ENCODE measurements at regions not wholly inside any gene's neighbourhood (a gene's known extent, or its start where the extent isn't known, plus 50 kb on each side); places are given as distances from the start of the nearest gene placed in this dataset.
"Not testable (repeated sequence)": the region's sequence is repeated elsewhere in the genome, so short reads cannot be mapped to it uniquely, and the experiment has no call there.

DNA sequence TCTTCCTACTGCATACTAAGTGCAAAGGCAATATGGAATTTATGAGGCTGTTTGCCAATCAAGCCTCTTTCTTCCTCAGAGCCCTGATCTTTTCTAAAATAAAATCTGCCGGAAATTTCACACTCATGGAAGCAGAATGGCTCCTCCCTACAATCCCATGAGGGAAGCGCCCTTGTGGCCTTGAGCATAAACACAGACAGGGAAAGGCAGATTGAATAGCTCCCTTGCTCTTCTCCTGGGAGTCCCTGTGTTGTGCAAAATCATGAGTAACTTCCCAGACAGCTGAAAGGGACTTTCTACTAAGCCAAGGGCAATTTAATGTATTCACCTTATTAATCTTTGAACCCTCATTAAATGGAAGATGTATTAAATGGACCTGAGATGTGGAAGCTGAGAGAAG lies 226.1 kb upstream of the PIK3R1 start:
- Histone ChIP-seq H3K27ac (no peak overlapping the region), H3K36me3 (no peaks in the 10 kb centered on the region), H3K4me1 (ENCODE audit: insufficient read depth) (peaks cover 3% of the 10 kb centered on the region), H3K4me3 (no peak overlapping the region), H3K9me3 (no peaks in the 10 kb centered on the region), H3K27me3 (no peaks in the 10 kb centered on the region)
- TF ChIP-seq POLR2A (IDR thresholded peaks at IDR 0.05) (no peak), EP300 (IDR thresholded peaks at IDR 0.05) (no peak)
- TF ChIP-seq, protein P1, sequence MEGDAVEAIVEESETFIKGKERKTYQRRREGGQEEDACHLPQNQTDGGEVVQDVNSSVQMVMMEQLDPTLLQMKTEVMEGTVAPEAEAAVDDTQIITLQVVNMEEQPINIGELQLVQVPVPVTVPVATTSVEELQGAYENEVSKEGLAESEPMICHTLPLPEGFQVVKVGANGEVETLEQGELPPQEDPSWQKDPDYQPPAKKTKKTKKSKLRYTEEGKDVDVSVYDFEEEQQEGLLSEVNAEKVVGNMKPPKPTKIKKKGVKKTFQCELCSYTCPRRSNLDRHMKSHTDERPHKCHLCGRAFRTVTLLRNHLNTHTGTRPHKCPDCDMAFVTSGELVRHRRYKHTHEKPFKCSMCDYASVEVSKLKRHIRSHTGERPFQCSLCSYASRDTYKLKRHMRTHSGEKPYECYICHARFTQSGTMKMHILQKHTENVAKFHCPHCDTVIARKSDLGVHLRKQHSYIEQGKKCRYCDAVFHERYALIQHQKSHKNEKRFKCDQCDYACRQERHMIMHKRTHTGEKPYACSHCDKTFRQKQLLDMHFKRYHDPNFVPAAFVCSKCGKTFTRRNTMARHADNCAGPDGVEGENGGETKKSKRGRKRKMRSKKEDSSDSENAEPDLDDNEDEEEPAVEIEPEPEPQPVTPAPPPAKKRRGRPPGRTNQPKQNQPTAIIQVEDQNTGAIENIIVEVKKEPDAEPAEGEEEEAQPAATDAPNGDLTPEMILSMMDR (IDR thresholded peaks at IDR 0.05) = no peak
- DNase-seq = no peak
- WGBS, 3 donors = 41 to 58% (median 50%) methylated on average over 2 of the region's 2 CpGs
- intact Hi-C loops (cut with DNase I) = no loop called here

DNA sequence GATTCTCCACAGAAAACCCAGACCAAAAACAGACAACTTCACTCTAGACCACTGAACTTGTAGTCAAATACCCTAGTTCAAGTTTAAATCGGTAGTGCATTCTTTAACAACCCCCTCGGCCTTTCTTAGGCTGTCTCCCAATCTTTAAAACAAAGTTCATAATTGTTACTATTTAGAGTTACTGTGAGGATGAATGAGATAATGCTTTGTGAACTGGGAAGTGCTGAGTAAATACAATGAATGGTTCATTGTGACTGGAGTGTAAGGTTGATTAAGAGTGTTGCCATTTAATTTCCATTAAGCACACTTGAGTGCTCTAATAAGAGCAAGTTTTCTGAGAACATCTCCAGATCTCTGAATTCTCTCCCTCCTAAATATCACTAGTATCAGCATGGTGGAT lies 228.8 kb upstream of the PIK3R1 start:
- H3K9me3 ChIP-seq = no peaks in the 10 kb centered on the region
- H3K4me3 ChIP-seq = no peak overlapping the region
- no peak overlapping the region for H3K27ac ChIP-seq
- no peaks in the 10 kb centered on the region for H3K36me3 ChIP-seq
- no peak for TF ChIP-seq EP300 (IDR thresholded peaks at IDR 0.05)
- H3K4me1 ChIP-seq (ENCODE audit: insufficient read depth) = no peaks in the 10 kb centered on the region
- no peaks in the 10 kb centered on the region for H3K27me3 ChIP-seq
- 79 to 81% (median 80%) methylated on average over 2 of the region's 2 CpGs for WGBS, 3 donors
- no peak for DNase-seq
- intact Hi-C loops (cut with DNase I) = no loop called here

DNA sequence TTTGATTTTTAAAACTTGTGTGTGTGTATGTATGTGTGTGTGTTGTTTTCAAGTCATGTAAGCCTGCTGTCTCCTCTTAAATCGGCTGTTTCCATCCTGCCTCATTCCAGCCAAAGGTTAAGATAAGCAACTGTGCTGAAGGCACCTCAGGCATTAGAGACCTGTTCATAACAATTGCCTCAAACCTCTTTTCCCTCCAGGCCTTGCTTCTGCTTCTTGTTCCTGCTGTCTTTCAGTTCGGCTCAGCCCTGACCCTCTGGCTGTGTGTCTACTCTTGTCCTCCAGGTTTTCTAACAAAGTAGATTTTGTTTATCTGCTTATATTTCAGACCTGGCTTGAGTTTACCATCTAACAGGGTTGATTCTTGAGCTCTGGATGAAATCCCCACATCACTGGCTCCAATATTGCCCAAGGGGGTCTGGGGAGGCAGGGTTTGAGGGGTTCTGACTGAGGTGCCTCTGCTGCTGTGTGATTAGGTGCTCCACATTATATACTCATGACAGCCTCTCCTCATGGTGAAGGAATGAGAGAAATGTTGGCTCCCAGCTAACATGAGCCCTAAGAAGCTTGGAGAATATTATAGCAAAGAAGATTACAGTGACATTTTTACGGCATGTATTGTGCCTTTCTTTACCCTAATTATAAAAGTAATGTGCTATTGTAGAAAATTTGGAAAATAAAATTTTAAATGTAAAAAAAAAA lies 229.7 kb upstream of the PIK3R1 start:
- no peak overlapping the region for H3K27ac ChIP-seq
- no peaks in the 10 kb centered on the region for H3K9me3 ChIP-seq
- no peaks in the 10 kb centered on the region for H3K36me3 ChIP-seq
- no peaks in the 10 kb centered on the region for H3K27me3 ChIP-seq
- no peaks in the 10 kb centered on the region for H3K4me1 ChIP-seq (ENCODE audit: insufficient read depth)
- no peak overlapping the region for H3K4me3 ChIP-seq
- 63 to 75% (median 67%) methylated on average over 3 of the region's 3 CpGs for WGBS, 3 donors
- intact Hi-C loops (cut with DNase I) = no loop called here
- no peak for TF ChIP-seq POLR2A (IDR thresholded peaks at IDR 0.05)
- TF ChIP-seq, protein P1 (IDR thresholded peaks at IDR 0.05) = no peak
- TF ChIP-seq EP300 (IDR thresholded peaks at IDR 0.05) = no peak
- no peak for DNase-seq

DNA sequence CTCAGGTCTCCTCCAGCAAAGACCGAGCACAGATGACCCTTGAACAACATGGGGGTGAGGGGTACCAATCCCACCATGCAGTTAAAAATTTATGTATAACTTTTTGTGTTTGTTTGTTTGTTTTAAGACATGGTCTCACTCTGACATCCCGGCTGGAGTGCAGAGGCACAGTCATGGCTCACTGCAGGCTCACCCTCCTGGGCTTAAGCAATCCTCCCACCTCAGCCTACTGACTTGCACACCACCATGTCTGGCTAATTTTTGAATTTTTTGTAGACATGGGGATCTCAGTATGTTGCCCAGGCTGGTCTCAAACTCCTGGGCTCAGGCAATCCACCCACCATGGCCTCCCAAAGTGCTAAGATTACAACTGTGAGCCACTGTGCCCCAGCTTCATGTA lies 231.0 kb upstream of the PIK3R1 start:
- no peak for DNase-seq
- H3K4me1 ChIP-seq (ENCODE audit: insufficient read depth) = no peaks in the 10 kb centered on the region
- no peak for TF ChIP-seq POLR2A (IDR thresholded peaks at IDR 0.05)
- TF ChIP-seq EP300 (IDR thresholded peaks at IDR 0.05) = no peak

DNA sequence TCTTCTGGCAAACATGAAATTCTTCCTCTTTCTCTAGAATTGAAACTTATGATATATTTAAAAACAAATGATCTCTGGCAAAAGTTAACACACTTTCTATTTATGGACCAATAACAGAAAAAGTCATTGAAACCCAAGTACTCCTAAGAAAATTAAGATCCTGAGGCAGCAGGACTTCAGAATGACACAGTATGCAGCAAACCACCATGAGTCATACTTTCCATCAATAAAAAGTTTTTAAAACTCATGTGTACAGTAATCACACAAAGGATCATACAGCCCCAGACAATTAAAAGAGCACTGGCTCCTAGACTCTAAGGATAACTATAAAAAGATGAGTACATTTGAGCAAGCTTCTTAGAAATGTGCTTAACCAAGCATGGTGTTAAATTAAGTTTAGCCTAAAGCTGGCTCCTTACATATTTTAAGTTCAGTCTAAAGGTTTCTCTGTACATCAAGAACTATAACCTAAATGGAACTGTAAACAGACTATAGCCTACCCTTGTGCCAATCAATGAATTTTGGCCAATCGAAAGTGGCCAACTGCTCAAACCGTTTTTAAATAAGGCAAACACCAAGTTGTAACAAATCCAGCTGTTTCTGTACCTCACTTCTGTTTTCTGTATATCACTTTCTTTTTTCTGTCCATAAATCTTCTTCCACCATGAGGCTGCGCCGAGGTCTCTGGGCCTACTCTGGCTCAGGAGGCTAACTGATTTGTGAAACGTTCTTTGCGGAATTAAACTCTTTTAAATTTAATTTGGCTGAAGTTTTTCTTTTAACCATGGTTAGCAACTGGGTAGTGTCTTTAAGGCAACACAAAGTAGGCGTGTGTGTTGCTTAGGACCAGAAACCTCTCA lies 232.1 kb upstream of the PIK3R1 start:
- 93 to 95% (median 93%) methylated on average over 7 of the region's 7 CpGs for WGBS, 3 donors
- intact Hi-C loops (cut with DNase I) = no loop called here
- TF ChIP-seq POLR2A (IDR thresholded peaks at IDR 0.05) (no peak), EP300 (IDR thresholded peaks at IDR 0.05) (no peak)
- TF ChIP-seq, protein P1 (IDR thresholded peaks at IDR 0.05) = no peak

More for the DNA sequence above, 231.0 kb upstream of the PIK3R1 start:
- WGBS, 3 donors = 82 to 93% (median 91%) methylated on average over 2 of the region's 2 CpGs
- H3K4me3 ChIP-seq = no peak overlapping the region
- no peaks in the 10 kb centered on the region for H3K36me3 ChIP-seq
- H3K27me3 ChIP-seq = no peaks in the 10 kb centered on the region
- intact Hi-C loops (cut with DNase I) = no loop called here
- no peaks in the 10 kb centered on the region for H3K9me3 ChIP-seq
- H3K27ac ChIP-seq = no peak overlapping the region

DNA sequence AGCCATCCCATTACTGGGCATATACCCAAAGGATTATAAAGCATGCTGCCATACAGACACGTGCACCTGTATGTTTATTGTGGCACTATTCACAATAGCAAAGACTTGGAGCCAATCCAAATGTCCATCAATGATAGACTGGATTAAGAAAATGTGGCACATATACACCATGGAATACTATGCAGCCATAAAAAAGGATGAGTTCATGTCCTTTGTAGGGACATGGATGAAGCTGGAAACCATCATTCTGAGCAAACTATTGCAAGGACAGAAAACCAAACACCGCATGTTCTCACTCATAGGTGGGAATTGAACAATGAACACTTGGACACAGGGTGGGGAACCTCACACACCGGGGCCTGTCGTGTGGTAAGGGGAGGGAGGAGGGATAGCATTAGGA lies 233.4 kb upstream of the PIK3R1 start:
- H3K27ac ChIP-seq; H3K4me1 ChIP-seq (ENCODE audit: insufficient read depth); DNase-seq; H3K4me3 ChIP-seq; H3K36me3 ChIP-seq; H3K27me3 ChIP-seq; H3K9me3 ChIP-seq; intact Hi-C loops (cut with DNase I): not testable (repeated sequence)
- WGBS, 3 donors = 93 to 96% (median 94%) methylated on average over 4 of the region's 4 CpGs

More for the DNA sequence above, 232.1 kb upstream of the PIK3R1 start:
- Histone ChIP-seq H3K27ac (no peak overlapping the region), H3K36me3 (no peaks in the 10 kb centered on the region), H3K9me3 (no peaks in the 10 kb centered on the region), H3K27me3 (no peaks in the 10 kb centered on the region), H3K4me1 (ENCODE audit: insufficient read depth) (no peaks in the 10 kb centered on the region), H3K4me3 (no peak overlapping the region)
- DNase-seq = no peak
